ENCODE measurements at regions not wholly inside any gene's neighbourhood (a gene's known extent, or its start where the extent isn't known, plus 50 kb on each side); places are given as distances from the start of the nearest gene placed in this dataset.

DNA sequence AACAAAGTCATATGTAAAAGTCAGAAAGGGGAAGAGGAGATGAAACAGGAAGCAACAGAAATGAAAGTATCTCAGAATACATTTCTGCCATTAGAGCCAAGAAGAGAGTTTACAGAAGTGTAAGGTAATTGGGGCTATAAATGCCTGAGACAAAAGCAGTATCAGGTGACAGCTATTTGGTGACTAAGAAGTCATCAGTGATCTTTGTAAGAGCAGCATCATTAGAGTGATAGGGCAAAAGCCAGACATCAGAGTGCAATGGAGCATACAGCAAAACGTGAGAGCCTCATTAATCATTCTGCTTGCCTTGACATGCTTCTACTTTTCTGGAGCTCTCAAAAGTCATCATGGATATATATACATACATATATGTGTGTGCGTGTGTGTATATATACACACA, 804.7 kb upstream of the PIK3C3 start:
- Histone ChIP-seq H3K27ac (no peak overlapping the region), H3K36me3 (no peaks in the 10 kb centered on the region), H3K4me1 (no peaks in the 10 kb centered on the region), H3K27me3 (replicated peaks in 1 of 7) (no peaks in the 10 kb centered on the region), H3K4me3 (no peak overlapping the region), H3K9me3 (no peaks in the 10 kb centered on the region)
- 56 to 75% (median 60%) methylated on average over 2 of the region's 2 CpGs for WGBS, 5 donors
- intact Hi-C loops (cut with DNase I; ENCODE audit: low total_unique reads), result no loop called here
- no peak for TF ChIP-seq POLR2AphosphoS5 (IDR thresholded peaks at IDR 0.05)
- no peak for TF ChIP-seq POLR2A (IDR thresholded peaks at IDR 0.05)
- TF ChIP-seq, protein P1, sequence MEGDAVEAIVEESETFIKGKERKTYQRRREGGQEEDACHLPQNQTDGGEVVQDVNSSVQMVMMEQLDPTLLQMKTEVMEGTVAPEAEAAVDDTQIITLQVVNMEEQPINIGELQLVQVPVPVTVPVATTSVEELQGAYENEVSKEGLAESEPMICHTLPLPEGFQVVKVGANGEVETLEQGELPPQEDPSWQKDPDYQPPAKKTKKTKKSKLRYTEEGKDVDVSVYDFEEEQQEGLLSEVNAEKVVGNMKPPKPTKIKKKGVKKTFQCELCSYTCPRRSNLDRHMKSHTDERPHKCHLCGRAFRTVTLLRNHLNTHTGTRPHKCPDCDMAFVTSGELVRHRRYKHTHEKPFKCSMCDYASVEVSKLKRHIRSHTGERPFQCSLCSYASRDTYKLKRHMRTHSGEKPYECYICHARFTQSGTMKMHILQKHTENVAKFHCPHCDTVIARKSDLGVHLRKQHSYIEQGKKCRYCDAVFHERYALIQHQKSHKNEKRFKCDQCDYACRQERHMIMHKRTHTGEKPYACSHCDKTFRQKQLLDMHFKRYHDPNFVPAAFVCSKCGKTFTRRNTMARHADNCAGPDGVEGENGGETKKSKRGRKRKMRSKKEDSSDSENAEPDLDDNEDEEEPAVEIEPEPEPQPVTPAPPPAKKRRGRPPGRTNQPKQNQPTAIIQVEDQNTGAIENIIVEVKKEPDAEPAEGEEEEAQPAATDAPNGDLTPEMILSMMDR (IDR thresholded peaks at IDR 0.05 in 8 of 11, conservative IDR thresholded peaks at IDR 0.05 in 3 of 11), result no peak
- DNase-seq, result no peak

DNA sequence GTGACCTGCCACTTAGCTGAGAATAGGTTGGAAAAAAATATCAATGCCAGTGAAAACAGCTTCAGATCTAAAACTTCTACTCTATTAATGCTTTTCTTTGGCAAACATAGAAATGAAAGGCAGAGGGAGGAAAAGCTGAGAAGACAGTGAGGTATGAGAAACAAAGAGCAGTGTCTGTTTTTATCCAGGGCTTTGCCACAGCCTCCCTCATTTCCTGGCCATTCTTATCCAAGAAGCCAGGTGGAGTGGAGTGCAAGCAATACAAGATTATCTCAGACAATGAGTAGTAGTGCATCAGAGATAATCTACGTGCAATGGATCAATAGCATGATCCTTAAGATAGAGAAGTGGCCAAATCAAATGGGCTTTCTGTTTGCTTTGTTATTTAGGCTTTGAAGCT, 808.7 kb upstream of the PIK3C3 start:
- WGBS, 5 donors, result 56 to 83% (median 64%) methylated on average over 1 of the region's 1 CpG
- Histone ChIP-seq H3K9me3 (no peaks in the 10 kb centered on the region), H3K4me3 (no peak overlapping the region), H3K27me3 (replicated peaks in 1 of 7) (no peaks in the 10 kb centered on the region), H3K36me3 (no peaks in the 10 kb centered on the region), H3K4me1 (no peaks in the 10 kb centered on the region), H3K27ac (no peak overlapping the region)
- TF ChIP-seq POLR2A (IDR thresholded peaks at IDR 0.05), result no peak
- TF ChIP-seq POLR2AphosphoS5 (IDR thresholded peaks at IDR 0.05), result no peak
- TF ChIP-seq, protein P1 (IDR thresholded peaks at IDR 0.05 in 8 of 11, conservative IDR thresholded peaks at IDR 0.05 in 3 of 11), result no peak
- no peak for DNase-seq
- intact Hi-C loops (cut with DNase I; ENCODE audit: low total_unique reads), result no loop called here

GRCh38 chr18:41145516-41145915, 809.5 kb upstream of the PIK3C3 start:
- no peaks in the 10 kb centered on the region for H3K4me1 ChIP-seq
- no peak overlapping the region for H3K4me3 ChIP-seq
- intact Hi-C loops (cut with DNase I; ENCODE audit: low total_unique reads), result no loop called here
- no peak for DNase-seq
- H3K27ac ChIP-seq, result no peak overlapping the region
- TF ChIP-seq POLR2A (IDR thresholded peaks at IDR 0.05), result no peak
- TF ChIP-seq, protein P1 (IDR thresholded peaks at IDR 0.05 in 8 of 11, conservative IDR thresholded peaks at IDR 0.05 in 3 of 11), result no peak
- no peak for TF ChIP-seq POLR2AphosphoS5 (IDR thresholded peaks at IDR 0.05)
- H3K27me3 ChIP-seq (replicated peaks in 1 of 7), result no peaks in the 10 kb centered on the region
- H3K36me3 ChIP-seq, result no peaks in the 10 kb centered on the region
- no peaks in the 10 kb centered on the region for H3K9me3 ChIP-seq

GRCh38 chr18:41144441-41144840, 810.6 kb upstream of the PIK3C3 start:
- Histone ChIP-seq H3K4me1 (no peaks in the 10 kb centered on the region), H3K9me3 (no peaks in the 10 kb centered on the region), H3K4me3 (no peak overlapping the region), H3K27ac (no peak overlapping the region), H3K27me3 (replicated peaks in 1 of 7) (no peaks in the 10 kb centered on the region), H3K36me3 (no peaks in the 10 kb centered on the region)
- TF ChIP-seq POLR2AphosphoS5 (IDR thresholded peaks at IDR 0.05) (no peak), POLR2A (IDR thresholded peaks at IDR 0.05) (no peak)
- TF ChIP-seq, protein P1 (IDR thresholded peaks at IDR 0.05 in 8 of 11, conservative IDR thresholded peaks at IDR 0.05 in 3 of 11), result no peak
- 73 to 86% (median 75%) methylated on average over 1 of the region's 1 CpG for WGBS, 5 donors
- DNase-seq, result no peak
- intact Hi-C loops (cut with DNase I; ENCODE audit: low total_unique reads), result no loop called here
